ENCODE measurements at regions not wholly inside any gene's neighbourhood (a gene's known extent, or its start where the extent isn't known, plus 50 kb on each side); places are given as distances from the start of the nearest gene placed in this dataset.

- WGBS (ENCODE audit: low lambda C conversion rate), result 65% methylated on average over 3 of the region's 3 CpGs
- Histone ChIP-seq H3K4me1 (ENCODE audit: insufficient read depth, low read length) (no peaks in the 10 kb centered on the region), H4K20me1 (ENCODE audit: insufficient read depth, low read length) (no peaks in the 10 kb centered on the region), H3K27me3 (ENCODE audit: control insufficient read depth in 1 of 2, insufficient read depth in 2 of 2, low read length in 2 of 2) (no peaks in the 10 kb centered on the region), H3K36me3 (replicated peaks in 1 of 2; ENCODE audit: control insufficient read depth in 1 of 2, insufficient read depth in 2 of 2, low read length in 2 of 2) (no peaks in the 10 kb centered on the region), H2AFZ (ENCODE audit: low read length) (no peak overlapping the region), H3K9me3 (ENCODE audit: low read length) (peaks cover 52% of the 10 kb centered on the region), H3K79me2 (ENCODE audit: insufficient read depth, low read length) (no peaks in the 10 kb centered on the region), H3K27ac (ENCODE audit: extremely low read length, insufficient read depth, low read length) (no peak overlapping the region), H3K4me3 (replicated peaks in 1 of 3; ENCODE audit: insufficient read depth in 1 of 3, low read depth in 2 of 3, low read length in 3 of 3) (no peak overlapping the region), H3K4me2 (ENCODE audit: low read depth, low read length) (no peak overlapping the region), H3K9ac (ENCODE audit: insufficient read depth, low read depth, low read length) (no peak overlapping the region)
- in situ Hi-C loops (cut with HindIII; ENCODE audit: extremely low pct_ligation_motif_present, low pct_unique_long_range_greater_than_20kb), result no loop called here
- TF ChIP-seq ZNF761 (CRISPR knock-in tag; conservative IDR thresholded peaks at IDR 0.05) (no peak), NFE2L1 (CRISPR knock-in tag; IDR thresholded peaks at IDR 0.05; ENCODE audit: borderline replicate concordance) (no peak), MED8 (CRISPR knock-in tag; IDR thresholded peaks at IDR 0.05; ENCODE audit: insufficient replicate concordance) (no peak)
- TF ChIP-seq, protein P1, sequence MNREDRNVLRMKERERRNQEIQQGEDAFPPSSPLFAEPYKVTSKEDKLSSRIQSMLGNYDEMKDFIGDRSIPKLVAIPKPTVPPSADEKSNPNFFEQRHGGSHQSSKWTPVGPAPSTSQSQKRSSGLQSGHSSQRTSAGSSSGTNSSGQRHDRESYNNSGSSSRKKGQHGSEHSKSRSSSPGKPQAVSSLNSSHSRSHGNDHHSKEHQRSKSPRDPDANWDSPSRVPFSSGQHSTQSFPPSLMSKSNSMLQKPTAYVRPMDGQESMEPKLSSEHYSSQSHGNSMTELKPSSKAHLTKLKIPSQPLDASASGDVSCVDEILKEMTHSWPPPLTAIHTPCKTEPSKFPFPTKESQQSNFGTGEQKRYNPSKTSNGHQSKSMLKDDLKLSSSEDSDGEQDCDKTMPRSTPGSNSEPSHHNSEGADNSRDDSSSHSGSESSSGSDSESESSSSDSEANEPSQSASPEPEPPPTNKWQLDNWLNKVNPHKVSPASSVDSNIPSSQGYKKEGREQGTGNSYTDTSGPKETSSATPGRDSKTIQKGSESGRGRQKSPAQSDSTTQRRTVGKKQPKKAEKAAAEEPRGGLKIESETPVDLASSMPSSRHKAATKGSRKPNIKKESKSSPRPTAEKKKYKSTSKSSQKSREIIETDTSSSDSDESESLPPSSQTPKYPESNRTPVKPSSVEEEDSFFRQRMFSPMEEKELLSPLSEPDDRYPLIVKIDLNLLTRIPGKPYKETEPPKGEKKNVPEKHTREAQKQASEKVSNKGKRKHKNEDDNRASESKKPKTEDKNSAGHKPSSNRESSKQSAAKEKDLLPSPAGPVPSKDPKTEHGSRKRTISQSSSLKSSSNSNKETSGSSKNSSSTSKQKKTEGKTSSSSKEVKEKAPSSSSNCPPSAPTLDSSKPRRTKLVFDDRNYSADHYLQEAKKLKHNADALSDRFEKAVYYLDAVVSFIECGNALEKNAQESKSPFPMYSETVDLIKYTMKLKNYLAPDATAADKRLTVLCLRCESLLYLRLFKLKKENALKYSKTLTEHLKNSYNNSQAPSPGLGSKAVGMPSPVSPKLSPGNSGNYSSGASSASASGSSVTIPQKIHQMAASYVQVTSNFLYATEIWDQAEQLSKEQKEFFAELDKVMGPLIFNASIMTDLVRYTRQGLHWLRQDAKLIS (CRISPR knock-in tag; IDR thresholded peaks at IDR 0.05), result no peak
- no TSS peak for BruUV-seq (replicated peaks)
- FAIRE-seq (no peak), DNase-seq (ENCODE audit: low spot score) (no peak), ATAC-seq (no peak)
- intact Hi-C loops (cut with micrococcal nuclease; ENCODE audit: unreplicated experiment), result no loop called here
- ChIA-PET CTCF (ENCODE audit: low intra/inter-chr PET ratio, low total read pairs) (no interaction called here), POLR2A (no interaction called here)
Observed at GRCh38 chr9:80447876-80448275, 876.1 kb downstream of the TLE4 start.

GRCh38 chr9:80440724-80441123, 869.0 kb downstream of the TLE4 start:
- ChIA-PET CTCF (ENCODE audit: low intra/inter-chr PET ratio, low total read pairs) (no interaction called here), POLR2A (no interaction called here)
- Histone ChIP-seq H3K4me1 (ENCODE audit: insufficient read depth, low read length) (no peaks in the 10 kb centered on the region), H3K79me2 (ENCODE audit: insufficient read depth, low read length) (no peaks in the 10 kb centered on the region), H3K27me3 (ENCODE audit: control insufficient read depth in 1 of 2, insufficient read depth in 2 of 2, low read length in 2 of 2) (no peaks in the 10 kb centered on the region), H3K4me2 (ENCODE audit: low read depth, low read length) (no peak overlapping the region), H4K20me1 (ENCODE audit: insufficient read depth, low read length) (no peaks in the 10 kb centered on the region), H3K36me3 (replicated peaks in 1 of 2; ENCODE audit: control insufficient read depth in 1 of 2, insufficient read depth in 2 of 2, low read length in 2 of 2) (no peaks in the 10 kb centered on the region), H2AFZ (ENCODE audit: low read length) (no peak overlapping the region), H3K9me3 (ENCODE audit: low read length) (peaks cover 44% of the 10 kb centered on the region), H3K4me3 (replicated peaks in 1 of 3; ENCODE audit: insufficient read depth in 1 of 3, low read depth in 2 of 3, low read length in 3 of 3) (no peak overlapping the region), H3K27ac (ENCODE audit: extremely low read length, insufficient read depth, low read length) (no peak overlapping the region), H3K9ac (ENCODE audit: insufficient read depth, low read depth, low read length) (no peak overlapping the region)
- FAIRE-seq (no peak), DNase-seq (ENCODE audit: low spot score) (no peak), ATAC-seq (no peak)
- BruUV-seq (replicated peaks), result no TSS peak
- intact Hi-C loops (cut with micrococcal nuclease; ENCODE audit: unreplicated experiment) (no loop called here), in situ Hi-C loops (cut with HindIII; ENCODE audit: extremely low pct_ligation_motif_present, low pct_unique_long_range_greater_than_20kb) (no loop called here)
- 39% methylated on average over 7 of the region's 7 CpGs for WGBS (ENCODE audit: low lambda C conversion rate)
- TF ChIP-seq PLRG1 (conservative IDR thresholded peaks at IDR 0.05) (no peak), MED13 (CRISPR knock-in tag; IDR thresholded peaks at IDR 0.05) (no peak), MEIS1 (CRISPR knock-in tag; IDR thresholded peaks at IDR 0.05; ENCODE audit: borderline replicate concordance) (no peak), KAT2B (IDR thresholded peaks at IDR 0.05; ENCODE audit: borderline replicate concordance, low read depth, low read length) (no peak)
